HG02970 (cell line): ENCODE measurements at regions not wholly inside any gene's neighbourhood (a gene's known extent, or its start where the extent isn't known, plus 50 kb on each side); places are given as distances from the start of the nearest gene placed in this dataset.
"Not testable (repeated sequence)": the region's sequence is repeated elsewhere in the genome, so short reads cannot be mapped to it uniquely, and the experiment has no call there.

Experiments
- ATAC-seq: cut with Tn5 transposase; IDR thresholded peaks from one replicate; pipeline ENCODE4 v1.9.1; 2021; ENCODE audit warnings: mild to moderate bottlenecking, moderate library complexity, moderate number of reproducible peaks; ENCODE audit not compliant: unreplicated experiment, low FRiP score

GRCh38 chr12:75814851-75815754 lies 216.5 kb downstream of the PHLDA1 start:
- no peak for ATAC-seq

GRCh38 chr12:75813072-75813471 lies 218.5 kb downstream of the PHLDA1 start:
- ATAC-seq, result no peak

GRCh38 chr12:75812271-75813018 lies 219.1 kb downstream of the PHLDA1 start:
- no peak for ATAC-seq

- no peak for ATAC-seq
Measured at GRCh38 chr12:75809746-75810145, 221.8 kb downstream of the PHLDA1 start.

- no peak for ATAC-seq
Measured at GRCh38 chr12:75807494-75807893, 224.1 kb downstream of the PHLDA1 start.

GRCh38 chr12:75805905-75806304 lies 225.7 kb downstream of the PHLDA1 start:
- ATAC-seq, result no peak

- no peak for ATAC-seq
Measured at GRCh38 chr12:75805320-75805719, 226.3 kb downstream of the PHLDA1 start.

- no peak for ATAC-seq
Measured at GRCh38 chr12:75798136-75798926, 233.2 kb downstream of the PHLDA1 start.

GRCh38 chr12:75795125-75795524 lies 236.5 kb downstream of the PHLDA1 start:
- no peak for ATAC-seq

GRCh38 chr12:75792687-75793086 lies 238.9 kb downstream of the PHLDA1 start:
- ATAC-seq, result no peak

- no peak for ATAC-seq
Measured at GRCh38 chr12:75790219-75790618, 241.4 kb downstream of the PHLDA1 start.

GRCh38 chr12:75787146-75787545 lies 244.4 kb downstream of the PHLDA1 start:
- not testable (repeated sequence) for ATAC-seq

- ATAC-seq, result no peak
Measured at GRCh38 chr12:75786070-75786469, 245.5 kb downstream of the PHLDA1 start.

GRCh38 chr12:75784591-75784990 lies 247.0 kb downstream of the PHLDA1 start:
- ATAC-seq, result no peak

- ATAC-seq, result no peak
Measured at GRCh38 chr12:75783093-75783877, 248.3 kb downstream of the PHLDA1 start.

GRCh38 chr12:75782069-75782581 lies 249.5 kb downstream of the PHLDA1 start:
- no peak for ATAC-seq

- no peak for ATAC-seq
Measured at GRCh38 chr12:75781532-75782046, 250.0 kb downstream of the PHLDA1 start.

GRCh38 chr12:75779891-75780496 lies 251.6 kb downstream of the PHLDA1 start:
- ATAC-seq, result no peak
